HG02870 (cell line): ENCODE measurements at regions not wholly inside any gene's neighbourhood (a gene's known extent, or its start where the extent isn't known, plus 50 kb on each side); places are given as distances from the start of the nearest gene placed in this dataset.

ENCODE experiments used
- ATAC-seq: cut with Tn5 transposase; IDR thresholded peaks from one replicate; pipeline ENCODE4 v1.9.1; 2021; ENCODE audit warnings: mild to moderate bottlenecking, moderate library complexity; ENCODE audit not compliant: unreplicated experiment

DNA sequence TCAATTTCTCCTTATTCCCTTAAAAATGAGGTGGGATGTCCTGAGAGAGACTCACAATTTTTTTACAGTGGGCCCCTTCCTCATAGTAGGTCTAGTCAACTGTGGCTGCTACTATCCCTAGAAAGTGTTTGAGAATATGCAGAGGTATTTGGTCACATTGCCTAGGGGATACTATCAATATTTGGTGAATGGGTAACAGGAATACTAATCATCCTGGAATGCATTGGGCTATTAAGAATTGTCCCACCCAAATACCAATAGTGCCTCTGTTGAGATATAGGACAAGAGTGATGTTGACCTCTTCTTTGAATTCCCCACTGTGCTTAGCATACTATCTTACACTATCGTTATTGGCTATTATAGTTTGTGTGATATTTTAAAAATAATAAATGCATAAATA lies 389.4 kb downstream of the DIPK2A start:
- no peak for ATAC-seq

- no peak for ATAC-seq
Observed at GRCh38 chr3:144362126-144362525, 390.5 kb downstream of the DIPK2A start.

DNA sequence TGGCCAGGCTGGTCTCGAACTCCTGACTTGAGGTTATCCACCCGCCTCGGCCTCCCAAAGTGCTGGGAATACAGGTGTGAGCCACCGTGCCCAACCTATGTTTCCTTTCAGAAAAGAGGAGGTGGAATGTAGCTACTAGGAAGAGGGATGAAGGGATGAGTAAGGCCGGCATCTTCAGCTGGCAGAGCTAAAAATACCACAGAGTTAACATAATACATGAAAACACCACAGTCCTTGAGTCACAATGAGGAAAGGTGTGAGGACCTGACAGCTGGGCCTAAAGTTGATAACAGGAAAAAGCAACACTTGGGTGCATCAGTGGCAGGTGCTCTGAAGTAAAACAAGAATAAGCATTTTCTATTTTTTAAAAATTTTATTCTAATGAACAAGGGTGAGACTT lies 392.2 kb downstream of the DIPK2A start:
- ATAC-seq = no peak

DNA sequence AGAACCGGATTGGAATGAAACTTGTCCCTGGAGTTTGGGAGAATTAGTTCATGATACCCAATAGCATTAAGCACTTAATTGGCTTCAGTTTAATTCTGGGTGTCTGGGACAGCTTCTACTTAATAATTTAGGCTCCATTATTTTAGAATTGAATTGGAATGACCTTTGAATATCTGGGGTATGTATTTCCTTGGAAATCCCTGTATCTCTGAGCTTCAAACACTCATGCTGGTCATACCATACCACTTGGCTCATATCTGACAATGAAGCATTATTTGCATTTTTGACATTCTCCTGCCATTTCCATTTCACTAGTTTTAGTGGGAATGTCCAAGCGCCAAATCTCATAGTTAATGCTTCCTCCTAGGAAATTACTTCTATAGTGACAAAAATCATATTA lies 393.1 kb downstream of the DIPK2A start:
- ATAC-seq = no peak

GRCh38 chr3:144369129-144369879 lies 397.7 kb downstream of the DIPK2A start:
- no peak for ATAC-seq

DNA sequence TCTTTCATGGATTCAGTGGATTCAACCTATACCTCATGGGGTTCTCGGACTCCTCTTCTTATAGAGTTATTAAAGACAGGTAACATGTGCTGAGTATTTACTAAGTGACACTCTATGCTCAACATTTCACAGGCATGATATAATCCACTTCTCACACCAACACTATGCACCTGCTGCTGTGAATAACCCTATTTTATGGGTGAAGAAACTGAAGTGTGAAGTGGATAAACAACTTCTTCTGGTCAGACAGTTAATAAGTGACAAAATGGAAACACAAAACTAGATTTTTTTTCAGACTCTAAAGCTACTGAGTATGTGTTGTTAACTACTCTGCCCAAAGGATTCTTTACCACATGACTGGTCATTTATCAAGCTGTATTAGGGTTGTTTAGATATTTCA lies 403.5 kb downstream of the DIPK2A start:
- ATAC-seq = no peak

GRCh38 chr3:144380849-144381248 lies 409.2 kb downstream of the DIPK2A start:
- no peak for ATAC-seq

DNA sequence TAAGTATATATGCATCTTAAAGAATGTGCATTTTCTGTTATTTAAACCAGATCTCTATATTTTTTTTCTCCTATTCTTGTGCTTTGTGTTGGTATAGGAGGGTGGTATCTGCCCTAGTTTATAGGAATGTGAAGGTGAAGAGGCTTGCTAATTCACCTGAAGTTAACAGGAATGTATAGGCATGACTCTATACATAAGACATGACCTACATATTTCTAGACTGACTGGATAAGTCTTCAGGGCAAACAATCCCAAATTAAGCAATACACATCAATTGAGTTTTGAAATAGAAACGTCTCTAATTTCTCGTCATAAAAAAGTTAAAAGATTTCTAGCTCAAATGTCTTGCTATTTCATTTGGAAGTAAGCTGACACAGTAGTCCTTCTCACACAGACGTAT lies 410.0 kb downstream of the DIPK2A start:
- no peak for ATAC-seq

DNA sequence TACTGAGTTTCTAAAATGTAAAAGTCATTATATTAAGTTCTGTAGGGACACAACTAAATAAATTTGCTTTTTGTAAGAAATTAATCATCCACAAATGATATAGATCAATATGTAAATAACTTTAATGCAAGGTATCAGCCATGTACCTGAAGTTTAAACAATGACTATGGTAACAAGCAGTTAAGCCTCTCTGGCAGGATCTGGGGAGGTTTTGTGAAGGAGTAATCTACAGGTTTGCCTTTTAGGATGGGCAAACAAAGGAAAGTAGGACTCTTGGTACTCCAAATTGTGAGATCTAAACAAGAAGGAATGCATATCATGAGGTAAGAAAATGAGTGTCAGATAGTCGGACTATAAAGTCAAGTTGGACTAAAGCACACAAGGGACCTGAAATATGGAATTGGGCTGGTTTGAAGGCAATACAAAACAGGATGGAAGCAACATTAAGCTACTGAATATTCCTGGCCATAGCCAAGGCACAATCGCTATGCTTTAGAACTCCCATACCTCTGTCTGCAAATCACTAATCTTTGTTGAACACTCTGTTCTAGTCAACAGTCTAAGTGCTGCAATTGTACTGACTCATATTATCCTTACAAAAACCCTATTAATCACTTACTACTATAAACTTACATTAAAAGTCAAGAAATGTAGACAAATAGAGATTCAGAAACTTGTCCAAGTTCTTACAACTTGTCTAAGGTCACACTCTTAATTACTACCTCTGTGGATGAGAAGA lies 412.8 kb downstream of the DIPK2A start:
- ATAC-seq = no peak

DNA sequence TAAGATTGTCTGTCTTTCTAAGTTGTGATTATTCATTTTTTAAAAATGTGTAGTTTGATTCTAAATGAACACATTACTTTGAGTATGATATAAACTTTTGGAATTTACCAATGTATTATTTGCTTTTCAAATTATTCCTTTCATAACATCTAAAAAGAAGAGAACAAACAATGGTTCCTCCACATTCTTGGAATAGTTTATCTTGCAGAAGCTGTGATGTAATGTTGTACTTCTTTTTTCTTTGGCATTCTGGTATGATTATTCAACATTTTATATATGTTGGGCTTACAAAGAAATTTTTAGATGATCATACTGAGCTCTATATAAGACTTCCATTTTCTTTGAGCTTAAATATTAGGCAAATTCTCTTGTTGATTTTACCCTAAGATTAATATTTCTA lies 419.2 kb downstream of the DIPK2A start:
- ATAC-seq = no peak

DNA sequence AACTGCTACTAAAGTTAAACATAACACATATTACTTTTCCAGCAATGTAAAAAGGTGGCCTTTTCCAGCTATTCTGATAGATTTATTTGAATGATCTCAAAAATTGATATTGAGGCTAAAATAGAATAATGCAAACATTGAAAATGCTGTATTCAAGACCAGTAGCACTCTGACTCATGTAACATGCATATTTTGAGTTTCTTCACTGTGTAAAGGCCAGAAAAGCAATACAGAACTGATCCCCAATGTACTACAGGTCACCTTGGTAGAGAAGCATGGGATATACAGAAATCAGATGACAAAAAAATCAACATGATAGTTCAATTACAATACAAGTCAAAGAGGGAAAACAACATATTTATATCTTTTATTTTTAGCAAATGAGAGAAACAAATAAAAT lies 419.6 kb downstream of the DIPK2A start:
- ATAC-seq = no peak

DNA sequence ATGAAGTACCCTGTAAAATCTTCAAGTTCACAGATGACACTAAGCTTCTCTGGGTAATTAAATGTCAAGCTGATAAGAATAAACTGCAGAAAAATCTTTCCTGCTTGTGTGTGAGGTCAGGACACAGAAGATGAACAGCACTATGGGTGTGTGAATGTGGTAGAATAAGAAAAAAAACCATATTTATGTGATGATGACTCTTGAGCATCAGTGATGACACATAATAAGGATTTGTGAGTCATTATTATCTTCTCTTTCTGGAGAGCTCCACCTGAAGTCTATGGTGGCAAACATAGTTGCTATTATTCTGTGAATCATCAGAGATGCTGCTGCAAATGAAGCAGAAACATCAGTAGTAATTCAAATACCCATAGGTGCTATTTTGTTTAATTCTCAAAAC lies 422.4 kb downstream of the DIPK2A start:
- ATAC-seq = no peak

- no peak for ATAC-seq
Observed at GRCh38 chr3:144402430-144402829, 430.8 kb downstream of the DIPK2A start.

- no peak for ATAC-seq
Observed at GRCh38 chr3:144403040-144403457, 431.4 kb downstream of the DIPK2A start.

DNA sequence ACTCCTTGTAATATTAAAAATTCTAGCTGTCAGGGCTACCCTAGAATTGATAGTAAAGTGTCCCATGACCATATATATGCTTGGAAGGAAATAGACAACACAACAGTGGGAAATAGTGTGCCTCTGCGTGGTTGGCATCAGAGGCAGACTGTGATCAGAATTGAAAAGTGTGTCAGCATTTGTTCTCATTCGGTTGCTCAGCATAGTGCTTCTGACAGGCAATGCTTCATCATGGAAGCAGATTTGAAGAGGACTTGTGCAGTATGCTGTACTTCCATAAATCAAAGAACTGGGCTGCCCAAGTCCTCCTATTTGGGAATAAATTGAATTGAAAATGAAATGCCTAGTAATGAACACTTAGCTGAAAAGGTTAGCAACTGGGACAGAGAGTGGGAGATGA lies 435.7 kb downstream of the DIPK2A start:
- ATAC-seq = no peak

- no peak for ATAC-seq
Observed at GRCh38 chr3:144409319-144409718, 437.7 kb downstream of the DIPK2A start.

GRCh38 chr3:144413068-144413467 lies 441.4 kb downstream of the DIPK2A start:
- no peak for ATAC-seq

GRCh38 chr3:144415492-144415891 lies 443.9 kb downstream of the DIPK2A start:
- ATAC-seq = no peak

DNA sequence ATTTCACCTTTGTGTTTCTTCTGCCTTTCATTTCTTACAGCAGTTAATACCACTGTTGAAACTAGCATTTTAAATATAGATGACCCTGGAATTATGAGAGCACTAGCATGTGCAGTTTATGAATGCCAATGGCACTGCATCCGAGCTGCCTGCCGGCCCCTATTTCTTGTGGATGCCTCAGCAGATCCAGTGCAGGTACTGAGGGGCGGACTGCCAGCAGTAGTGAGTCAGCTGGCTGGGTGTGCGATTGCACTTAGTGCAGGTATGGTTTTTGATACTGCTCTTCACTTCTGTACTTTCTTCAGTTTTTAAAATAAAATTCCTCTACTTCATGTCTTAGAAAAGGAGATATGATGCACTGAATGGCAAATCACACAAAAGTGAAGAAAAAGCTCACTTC lies 453.0 kb downstream of the DIPK2A start:
- no peak for ATAC-seq

GRCh38 chr3:144426366-144426765 lies 454.7 kb downstream of the DIPK2A start:
- no peak for ATAC-seq

GRCh38 chr3:144426967-144427366 lies 455.3 kb downstream of the DIPK2A start:
- ATAC-seq = no peak

GRCh38 chr3:144429719-144430121 lies 458.1 kb downstream of the DIPK2A start:
- peak; percentile 71 for ATAC-seq
